ENCODE measurements at regions not wholly inside any gene's neighbourhood (a gene's known extent, or its start where the extent isn't known, plus 50 kb on each side); places are given as distances from the start of the nearest gene placed in this dataset.
"Not testable (repeated sequence)": the region's sequence is repeated elsewhere in the genome, so short reads cannot be mapped to it uniquely, and the experiment has no call there.

DNA sequence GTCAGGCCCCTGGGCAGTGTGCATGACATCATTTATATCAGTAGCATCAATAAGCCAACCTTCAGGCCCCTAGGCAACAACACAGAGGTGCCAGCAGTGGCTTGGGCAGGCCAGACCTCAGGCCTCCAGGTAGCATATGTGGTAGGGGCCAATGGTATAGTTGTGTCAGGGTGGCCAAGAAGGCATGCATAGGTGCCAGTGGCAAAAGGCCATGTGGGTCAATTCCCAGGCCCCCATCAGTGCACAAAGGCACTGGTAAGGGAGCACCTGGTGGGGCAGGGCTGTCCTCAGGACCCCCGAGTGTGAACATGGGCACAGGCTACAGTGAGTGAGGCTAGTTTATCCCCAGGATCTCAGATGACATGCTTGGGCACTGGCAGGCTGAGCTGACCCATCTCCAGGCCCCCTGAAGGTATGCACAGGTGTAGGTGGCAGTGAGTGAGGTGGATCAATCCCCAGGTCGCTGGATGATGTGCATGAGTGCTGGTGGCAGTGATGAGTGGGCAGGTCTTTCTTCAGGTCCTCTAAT lies 244.1 kb upstream of the ZNF385D start:
- no peak for DNase-seq

DNA sequence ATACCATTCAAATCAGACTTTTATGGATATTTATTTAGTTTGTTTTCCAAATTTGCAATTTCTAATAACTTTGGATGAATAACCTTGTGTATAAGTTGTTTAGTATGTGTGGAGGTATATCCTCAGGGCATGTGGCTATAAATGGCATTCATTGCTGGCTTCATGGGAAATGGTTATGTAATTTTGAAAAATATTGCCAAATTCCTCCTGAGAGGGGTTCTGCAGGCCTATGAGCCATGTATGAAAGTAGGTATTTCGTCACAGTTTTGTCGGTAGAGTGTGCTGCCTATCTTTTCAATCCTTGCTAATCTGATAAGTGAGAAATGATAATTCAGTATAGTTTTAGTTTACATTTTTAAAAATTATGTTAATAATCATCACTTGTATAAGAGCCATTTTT lies 256.4 kb upstream of the ZNF385D start:
- no peak for DNase-seq

DNA sequence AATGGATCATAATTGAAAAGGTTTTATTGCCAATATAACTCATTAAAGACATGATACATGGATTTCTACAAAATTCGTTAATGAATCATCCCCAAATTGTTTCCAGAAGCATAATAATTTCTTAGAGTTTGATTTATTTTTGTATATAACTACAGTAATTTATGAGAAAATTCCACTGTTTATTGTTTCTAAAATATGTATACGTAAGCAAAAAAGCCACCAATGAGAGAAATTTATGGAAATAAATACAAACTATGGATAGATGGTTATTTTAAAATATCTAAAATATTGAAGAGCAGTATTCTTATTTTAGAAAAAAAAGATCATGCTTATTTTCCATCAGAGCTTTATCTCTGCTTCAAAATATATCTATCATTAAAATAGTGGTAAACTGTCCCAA lies 260.0 kb upstream of the ZNF385D start:
- no peak for DNase-seq

DNA sequence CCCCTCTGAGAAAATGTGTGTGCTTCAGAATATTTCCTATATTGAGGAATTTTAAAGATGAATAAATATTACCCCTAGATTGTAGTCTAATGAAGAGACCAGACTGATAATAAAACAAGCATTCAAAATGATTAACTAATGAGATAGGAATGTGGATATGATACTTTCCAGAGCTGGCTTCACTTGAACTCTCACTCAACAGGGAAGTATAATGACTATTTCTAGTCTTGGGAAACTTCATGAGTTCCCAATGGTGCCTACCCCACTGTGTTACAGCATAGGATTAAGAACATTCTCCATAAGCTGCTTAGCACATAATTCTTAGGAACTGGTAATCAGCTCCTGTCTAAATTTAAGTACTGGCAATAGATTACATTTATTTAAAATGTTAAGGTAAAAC lies 261.5 kb upstream of the ZNF385D start:
- no peak for DNase-seq

DNA sequence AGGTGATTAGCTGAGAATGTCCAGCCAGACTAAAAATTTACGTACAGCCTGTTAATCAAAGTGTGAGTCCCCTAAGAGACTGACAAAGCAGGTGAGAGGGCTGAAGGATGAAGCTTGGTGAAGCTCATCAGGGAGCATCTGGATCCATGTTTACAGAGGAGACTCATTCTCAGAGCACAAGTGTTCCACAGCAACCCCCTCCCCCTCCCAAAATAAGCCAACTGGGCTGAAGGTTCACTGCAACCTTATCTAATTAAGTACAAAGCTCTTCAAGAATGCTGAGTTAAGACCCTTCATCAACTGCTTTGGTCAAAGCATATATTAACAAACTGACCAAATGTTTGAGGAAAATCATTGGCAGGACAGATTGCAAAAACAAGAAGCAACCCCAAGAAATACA lies 262.6 kb upstream of the ZNF385D start:
- no peak for DNase-seq

DNA sequence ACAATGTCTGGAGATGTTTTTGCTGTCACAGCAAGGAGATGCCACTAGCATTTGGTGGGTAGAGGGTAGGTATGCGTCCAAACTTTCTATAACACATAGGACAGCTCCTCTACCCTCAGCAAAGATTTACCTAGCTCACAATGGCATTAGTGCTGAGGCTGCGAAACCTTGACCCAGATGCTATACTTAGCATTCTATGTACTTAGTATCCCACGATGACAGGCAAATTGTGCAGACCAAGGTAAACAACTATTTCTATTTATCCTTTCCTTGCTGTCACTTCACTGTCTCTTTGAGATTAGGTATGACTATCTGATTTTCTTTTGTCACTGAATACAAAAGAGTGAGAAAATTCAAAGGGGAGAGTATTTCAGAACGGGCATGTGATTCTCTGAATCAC lies 265.2 kb upstream of the ZNF385D start:
- no peak for DNase-seq

DNA sequence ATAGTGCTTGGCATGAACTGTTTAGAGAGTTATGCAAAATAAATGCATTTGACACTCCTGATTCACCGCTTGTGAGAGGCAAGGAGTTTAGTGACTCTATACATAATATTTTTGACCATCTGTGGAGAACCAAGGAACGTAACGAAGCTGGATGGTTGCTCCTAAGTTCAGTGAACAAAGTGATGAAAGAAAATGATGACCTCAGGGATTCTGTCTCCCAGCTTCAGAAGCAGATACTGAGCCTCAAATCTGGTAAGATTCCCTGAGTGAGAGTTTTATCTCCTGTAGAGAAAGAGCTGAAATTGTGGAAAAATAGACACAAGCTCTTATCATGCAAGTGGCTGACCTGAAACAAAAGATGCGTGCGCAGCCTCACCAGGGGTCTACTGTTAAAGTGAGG lies 273.6 kb upstream of the ZNF385D start:
- not testable (repeated sequence) for DNase-seq

DNA sequence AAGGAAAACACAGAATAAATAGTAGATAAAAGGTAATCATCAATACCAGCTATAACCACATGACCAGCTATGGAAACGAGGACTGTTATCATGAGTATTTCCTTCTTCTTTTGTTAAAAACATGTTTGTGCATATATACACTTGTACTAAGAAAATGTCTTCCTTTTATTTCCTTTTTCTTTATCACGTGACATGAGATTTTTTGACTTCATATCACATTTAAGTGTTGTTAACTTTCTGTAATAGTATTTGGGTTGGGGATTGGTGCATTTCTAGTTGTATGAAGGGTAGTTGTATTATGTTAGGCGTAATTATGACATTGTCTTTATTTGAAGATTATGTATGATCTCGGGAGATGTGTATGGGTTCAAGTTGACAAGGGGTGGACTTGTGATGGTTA lies 278.5 kb upstream of the ZNF385D start:
- no peak for DNase-seq

DNA sequence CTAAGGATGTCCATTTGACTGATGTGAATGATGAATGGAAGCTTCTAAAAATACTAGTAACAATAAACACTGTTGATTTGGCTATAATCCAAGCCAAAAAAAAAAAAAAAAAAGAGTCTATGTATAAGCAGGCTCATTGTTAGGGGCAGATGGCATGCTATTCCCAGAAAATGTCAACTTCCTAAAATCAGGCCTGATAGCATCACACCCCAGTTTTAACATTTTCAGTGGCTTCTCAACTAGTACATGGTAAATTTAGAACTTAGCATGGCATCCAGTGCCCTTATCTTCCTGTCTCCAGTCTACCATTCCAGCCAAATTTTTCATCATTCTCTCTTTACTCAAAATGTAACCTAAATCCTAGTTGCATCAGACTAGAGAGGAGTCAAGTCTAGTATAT lies 288.2 kb upstream of the ZNF385D start:
- DNase-seq: no peak

DNA sequence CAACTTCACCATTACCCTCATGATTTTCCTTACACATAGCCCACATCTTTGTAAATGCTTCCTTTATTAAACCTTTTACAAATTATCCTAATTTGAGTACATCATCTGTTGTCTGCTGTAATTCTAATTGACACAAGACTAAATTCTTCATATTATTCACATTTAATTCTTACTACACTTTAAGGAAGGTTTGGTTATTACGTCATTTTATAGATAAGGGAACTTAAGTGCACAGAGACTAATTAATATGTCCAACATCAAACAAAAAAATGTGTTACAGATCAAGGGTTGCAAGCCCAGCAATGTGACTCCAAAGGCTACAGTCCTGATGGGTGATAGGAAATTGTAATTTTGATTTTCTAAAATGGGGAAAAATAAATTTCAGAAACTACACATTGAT lies 289.1 kb upstream of the ZNF385D start:
- DNase-seq: no peak

DNA sequence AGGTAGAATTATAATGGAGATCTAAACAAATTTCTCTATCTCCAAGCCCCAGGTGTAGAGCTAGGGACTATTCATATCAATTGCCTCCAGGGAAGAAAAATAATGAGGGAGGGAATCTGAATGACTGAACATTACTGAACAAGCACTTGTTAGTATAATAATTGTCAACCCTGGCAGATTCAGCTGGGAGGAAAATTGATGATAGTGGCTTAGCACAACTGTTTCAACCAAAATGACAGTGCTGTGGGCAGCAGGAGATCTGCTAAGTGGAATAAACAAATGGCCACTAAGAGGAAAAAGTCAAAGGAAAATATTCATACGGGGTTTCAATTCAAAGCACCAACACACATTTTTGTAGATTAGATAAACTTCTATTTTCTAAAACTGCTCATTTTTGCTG lies 294.9 kb upstream of the ZNF385D start:
- no peak for DNase-seq

DNA sequence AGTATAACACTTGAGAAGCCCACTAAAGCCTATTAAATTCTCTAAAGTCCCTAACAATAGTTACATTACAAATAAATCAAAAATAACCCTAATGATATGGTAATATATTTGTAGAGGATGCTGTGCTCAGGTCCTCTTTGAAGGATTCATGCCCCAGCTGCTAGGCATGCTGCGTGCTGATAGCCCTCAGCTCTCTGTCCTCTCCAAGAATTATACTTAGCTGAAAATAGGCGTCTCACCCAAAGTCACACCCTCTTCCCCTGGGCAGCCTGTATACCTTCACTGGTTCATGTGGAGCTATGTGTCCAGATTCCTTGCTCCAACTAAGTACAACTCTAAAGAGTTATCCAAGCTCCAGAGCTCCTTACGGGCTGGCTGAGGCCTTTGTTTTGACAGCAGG lies 312.5 kb upstream of the ZNF385D start:
- DNase-seq: no peak

DNA sequence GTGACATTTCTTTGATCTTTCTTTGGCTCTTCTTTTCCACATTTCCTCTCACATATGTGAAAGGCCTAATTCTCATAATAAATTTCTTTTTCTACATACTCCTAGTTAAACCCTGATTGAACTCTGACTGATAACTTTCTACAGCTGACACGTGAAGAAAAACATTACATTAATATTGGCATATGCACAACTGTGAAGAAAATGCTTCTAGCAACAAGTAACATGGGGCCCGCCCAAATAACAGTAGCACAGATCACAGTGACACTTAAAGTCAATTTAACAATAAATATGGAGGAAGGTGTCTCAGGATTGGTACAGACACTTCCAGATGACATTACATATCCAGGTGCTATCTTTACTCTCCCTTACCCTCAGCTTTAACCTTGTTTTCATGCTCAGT lies 317.6 kb upstream of the ZNF385D start:
- DNase-seq: no peak

DNA sequence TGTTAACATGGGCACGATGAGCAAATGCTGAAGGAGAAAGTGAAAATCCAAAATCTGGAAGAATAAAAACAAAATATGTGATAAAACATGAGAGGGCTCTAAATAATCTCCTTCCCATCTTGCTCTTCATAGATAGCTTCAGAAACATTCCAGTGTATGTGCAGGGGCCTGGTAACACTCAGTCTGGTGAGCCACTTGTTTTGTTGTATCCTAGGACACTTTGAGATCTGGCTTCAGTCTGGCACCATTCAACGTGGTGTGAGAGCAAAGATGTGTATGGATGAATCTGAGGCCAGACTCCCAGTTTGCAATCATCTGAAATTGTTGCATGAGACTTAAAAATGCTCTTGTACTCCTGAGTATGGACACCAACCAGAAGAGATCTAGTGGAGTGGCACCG lies 337.2 kb upstream of the ZNF385D start:
- no peak for DNase-seq

DNA sequence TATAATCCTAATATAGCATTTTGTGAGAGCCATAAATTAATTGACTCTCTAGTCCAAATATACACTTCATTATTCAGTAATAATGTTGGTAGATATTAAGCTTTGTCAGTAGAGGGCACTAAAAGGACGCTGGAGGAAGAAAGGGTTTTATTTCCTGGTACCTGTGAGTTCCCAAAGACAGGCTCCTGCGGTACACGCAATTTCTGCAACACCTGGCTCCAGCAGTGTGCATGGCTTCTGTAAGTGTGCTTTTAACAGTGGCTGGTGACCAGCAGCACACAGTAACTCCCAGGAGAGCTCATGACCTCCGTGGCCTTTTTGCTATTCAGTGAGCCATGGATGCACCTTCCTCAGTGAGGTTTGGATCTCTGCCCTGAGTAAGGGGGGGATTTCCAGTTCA lies 338.3 kb upstream of the ZNF385D start:
- DNase-seq: no peak

DNA sequence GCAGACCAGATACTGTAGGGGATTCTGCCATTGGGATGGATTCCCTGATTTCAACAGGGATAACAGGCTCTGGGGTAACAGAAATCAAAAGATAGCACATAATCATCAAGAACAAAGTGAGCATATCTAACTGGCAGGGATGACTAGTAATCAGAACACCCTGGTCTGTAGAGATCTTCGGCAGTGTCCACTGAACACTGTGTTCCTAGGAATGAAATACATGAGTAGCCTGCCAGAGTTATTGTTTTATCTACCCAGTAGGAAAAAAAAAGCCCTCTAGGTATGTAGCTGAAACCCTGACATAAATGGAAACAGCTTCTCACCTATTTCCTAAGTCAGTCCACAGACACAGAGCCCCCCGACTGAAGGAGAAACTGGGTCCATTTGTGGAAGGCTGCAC lies 340.3 kb upstream of the ZNF385D start:
- DNase-seq: no peak

DNA sequence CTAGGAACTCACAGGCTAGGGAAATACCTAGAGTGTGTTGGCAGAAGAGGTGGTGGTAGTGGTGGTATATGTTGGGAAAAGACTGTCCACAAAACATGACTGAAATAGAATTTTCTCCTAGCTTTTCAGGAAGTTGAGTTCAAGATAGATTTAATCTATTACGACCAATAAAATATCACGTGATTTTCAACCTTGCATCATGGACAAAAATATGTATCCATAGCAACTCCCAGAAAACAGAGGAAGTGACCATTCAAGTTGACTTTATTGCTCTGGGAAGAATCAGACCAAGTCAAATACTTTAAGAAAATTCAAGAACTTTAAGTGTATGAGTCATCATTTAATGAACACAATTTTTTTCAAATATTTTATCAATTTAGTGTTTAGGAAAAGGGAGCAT lies 347.0 kb upstream of the ZNF385D start:
- no peak for DNase-seq

DNA sequence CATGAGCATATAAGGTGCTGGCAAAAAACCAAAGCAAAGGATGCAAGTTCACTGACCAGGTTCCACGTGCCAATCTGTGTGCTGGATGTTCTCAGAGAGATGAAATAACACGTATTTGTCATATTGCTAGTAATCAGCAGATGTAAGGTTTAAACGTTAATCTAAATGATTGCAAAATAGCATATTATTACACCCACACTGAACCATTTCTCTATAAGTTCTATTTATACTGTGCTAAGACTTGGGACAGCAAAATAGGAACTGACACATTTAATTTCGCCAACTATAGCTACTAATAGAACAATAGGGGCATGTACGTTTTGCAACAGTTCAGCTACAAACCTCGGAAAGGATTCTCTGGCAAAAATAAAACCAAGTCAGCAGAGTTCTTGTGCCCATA lies 350.3 kb upstream of the ZNF385D start:
- no peak for DNase-seq

DNA sequence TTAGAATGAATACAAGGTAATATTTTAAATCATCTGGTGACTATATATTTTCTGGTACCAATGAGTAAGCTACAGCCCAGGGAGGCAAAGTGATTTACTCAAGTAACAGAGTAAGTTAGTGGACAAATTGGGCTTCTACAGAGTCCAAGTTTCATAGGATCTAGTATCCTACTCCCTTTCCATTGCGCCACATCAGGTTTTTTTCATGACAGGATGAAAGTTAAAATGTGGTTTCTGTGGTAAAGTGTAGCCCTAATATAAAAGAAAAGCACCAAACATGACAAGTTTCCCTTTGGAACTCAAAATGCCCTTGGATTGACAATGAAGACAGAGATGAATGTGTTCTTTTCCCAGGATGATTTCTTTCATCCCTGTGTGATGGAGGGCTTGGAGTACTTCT lies 350.8 kb upstream of the ZNF385D start:
- DNase-seq: no peak

DNA sequence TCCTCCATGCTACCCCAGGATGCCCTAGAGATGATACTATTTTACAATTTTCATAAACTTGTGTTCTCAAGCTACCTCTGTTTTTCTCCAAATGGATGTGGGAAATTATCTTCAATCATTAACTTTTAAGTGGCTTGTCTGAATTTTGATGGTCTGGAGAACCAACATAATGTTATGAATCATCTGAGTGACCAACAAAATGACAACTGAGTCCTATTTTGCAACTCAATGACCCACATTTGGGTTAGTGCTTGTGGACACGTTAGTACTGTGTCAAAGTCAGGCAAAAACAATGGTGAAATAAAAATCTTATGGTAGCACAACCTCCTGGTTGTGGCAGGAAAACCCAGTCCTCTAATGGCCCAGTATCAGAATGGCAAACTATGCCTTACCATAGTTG lies 352.4 kb upstream of the ZNF385D start:
- no peak for DNase-seq

DNA sequence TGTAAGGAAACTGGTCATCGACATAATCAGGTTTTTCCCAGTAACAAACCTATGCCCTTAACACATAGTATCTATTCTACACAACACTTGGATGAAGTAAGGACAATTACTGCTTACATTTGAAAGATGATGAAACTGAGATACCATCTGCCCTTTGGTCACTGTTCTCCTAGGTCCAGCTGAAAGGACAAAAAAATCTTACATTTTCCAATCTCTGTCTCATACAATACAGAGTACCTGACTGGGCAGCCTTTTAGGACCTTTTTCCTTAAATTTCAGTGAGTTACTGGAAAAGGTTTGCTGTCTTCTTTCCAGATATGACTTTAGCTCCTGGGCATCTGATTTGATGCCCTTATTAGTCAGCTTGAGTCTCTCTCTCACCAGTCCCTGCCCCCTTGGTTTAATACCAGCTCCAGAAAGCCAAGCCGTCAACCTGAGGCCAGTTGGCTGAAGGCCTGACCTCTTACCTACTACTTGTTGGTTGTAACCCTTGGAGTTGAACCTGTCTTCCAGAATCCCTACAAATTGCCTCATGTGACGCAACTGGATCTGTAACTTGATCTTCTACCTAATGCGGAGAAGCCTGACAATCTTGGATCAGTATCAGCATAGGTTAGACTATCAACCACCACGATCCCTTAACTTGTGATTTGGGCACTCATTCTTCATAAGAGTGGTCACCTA lies 355.3 kb upstream of the ZNF385D start:
- no peak for DNase-seq

DNA sequence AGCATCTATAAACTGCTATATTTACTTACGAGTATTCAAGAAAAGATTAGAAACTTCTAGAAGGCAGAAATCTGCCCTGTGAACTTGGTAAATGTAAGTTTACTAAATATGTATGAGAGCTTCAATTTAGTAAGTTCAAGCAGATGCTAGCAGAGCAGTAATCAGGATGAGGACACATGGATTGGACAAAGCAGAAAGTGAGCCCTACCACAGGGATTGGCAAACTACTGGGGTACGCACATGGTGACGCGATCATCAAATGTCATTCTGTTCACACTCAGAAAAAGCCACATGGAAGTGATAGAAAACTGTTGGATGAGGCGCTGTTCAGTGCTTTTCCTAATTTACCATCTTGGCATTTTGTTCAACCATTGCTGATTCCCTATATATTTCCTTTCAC lies 360.2 kb upstream of the ZNF385D start:
- no peak for DNase-seq

DNA sequence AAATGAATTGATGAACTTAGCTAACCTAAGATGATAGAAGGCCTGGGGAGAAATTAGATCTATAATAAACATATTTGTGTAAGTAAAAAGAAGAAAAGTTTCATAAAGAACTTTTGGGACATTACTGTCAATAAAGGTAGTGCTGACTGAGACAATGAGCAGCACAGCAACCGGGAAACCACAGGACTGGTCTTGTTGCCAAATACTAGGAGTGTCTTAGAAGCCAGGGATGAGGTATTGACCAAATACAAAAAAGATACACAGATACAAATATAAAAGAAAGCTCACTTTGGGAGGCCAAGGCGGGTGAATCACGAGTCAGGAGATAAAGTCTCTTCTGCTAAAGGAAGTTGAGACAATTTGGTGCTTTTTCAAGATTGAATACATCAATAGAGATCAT lies 362.4 kb upstream of the ZNF385D start:
- DNase-seq: no peak

DNA sequence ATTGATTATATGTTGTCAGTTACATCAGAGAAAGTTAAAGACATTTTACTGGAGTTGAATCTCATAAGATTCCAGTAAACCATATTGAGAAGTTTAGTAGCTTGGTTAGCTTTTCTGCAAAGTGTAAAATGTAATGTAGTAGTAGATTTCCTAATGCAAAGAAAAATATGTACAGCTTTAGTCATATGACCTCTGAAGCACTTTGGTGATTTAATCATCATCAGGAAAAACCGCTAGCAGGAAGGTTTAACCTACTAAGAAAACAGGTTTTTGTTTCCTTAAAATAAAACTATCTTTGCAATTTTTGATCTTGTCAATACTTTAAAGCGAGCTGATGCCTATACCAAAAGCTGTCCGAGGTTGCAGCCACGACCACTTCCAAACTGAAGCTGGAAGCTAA lies 364.6 kb upstream of the ZNF385D start:
- no peak for DNase-seq

DNA sequence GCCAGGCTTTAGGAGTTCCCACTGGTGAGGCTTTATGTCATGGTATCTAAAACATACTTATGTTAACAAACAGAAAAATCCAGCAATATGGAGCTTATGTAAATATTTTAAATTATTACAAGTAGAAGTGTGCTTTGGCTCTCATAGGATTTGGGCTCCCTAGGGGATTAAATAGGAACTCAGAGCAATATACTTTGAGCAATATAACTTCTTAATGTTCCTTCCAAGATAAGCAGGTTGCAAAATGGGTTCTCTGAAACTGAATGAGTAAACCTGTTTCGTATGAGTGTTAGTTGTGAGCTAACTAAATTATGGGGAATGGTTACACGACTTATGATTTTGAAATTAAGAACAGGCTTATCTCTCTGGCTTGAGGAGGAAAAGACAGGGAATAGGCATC lies 366.1 kb upstream of the ZNF385D start:
- DNase-seq: no peak

Measured in activated gamma-delta T cell (primary cell).